ENCODE measurements at regions not wholly inside any gene's neighbourhood (a gene's known extent, or its start where the extent isn't known, plus 50 kb on each side); places are given as distances from the start of the nearest gene placed in this dataset.

DNA sequence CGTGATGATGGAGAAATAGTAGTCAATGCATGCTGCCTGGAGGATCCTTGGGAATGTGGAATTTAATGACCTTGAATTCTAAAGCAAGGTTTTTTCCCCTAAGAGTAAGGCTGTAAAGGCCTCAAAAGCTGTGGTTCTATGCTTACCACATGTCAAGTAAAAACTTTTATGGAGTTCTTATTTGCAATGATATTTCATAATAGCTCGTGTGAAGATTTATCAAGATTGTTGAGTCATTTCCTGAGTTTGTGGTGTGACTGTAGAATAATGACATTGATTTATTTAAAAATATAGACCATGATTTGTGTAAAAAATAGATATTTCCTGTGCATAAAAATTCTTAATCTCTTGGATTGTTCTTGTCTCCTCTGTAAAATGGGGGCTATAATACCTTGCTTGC is 67.5 kb upstream of the SORCS1 start:
- no peak for DNase-seq

GRCh38 chr10:107230887-107231286 is 66.4 kb upstream of the SORCS1 start:
- DNase-seq = no peak

- no peak for DNase-seq
Observed at GRCh38 chr10:107215681-107216080, 51.2 kb upstream of the SORCS1 start.

Measured in muscle of arm (tissue), 1 donor.